Activated T-helper 1 cell treated with anti-CD3 and anti-CD28 coated beads, Interleukin-12 subunit alpha, Interleukin-12 subunit beta, Interleukin-2, Interleukin-4 antibody, amounts not matched to agents 30 ng/mL and 10 ng/mL and 1 ng/mL, durations not matched to agents 14 hours and 24 hours and 36 hours (primary cell): ENCODE measurements at regions not wholly inside any gene's neighbourhood (a gene's known extent, or its start where the extent isn't known, plus 50 kb on each side); places are given as distances from the start of the nearest gene placed in this dataset.
"Not testable (repeated sequence)": the region's sequence is repeated elsewhere in the genome, so short reads cannot be mapped to it uniquely, and the experiment has no call there.

ENCODE experiments used
- DNase-seq: peaks from one replicate; pipeline ENCODE4 v3.0.0; 2021; ENCODE audit warnings: low spot score
- H3K27ac Mint-ChIP-seq: one replicate; pipeline ENCODE4 v1.8.0; 2021; ENCODE audit warnings: mild to moderate bottlenecking, mixed read lengths
- H3K27me3 Mint-ChIP-seq: one replicate; pipeline ENCODE4 v1.8.0; 2022; ENCODE audit warnings: mild to moderate bottlenecking, moderate library complexity, mixed read lengths; ENCODE audit not compliant: insufficient read depth
- H3K36me3 Mint-ChIP-seq: one replicate; pipeline ENCODE4 v1.8.0; 2021; ENCODE audit warnings: low read depth, mixed read lengths
- H3K4me1 Mint-ChIP-seq: one replicate; pipeline ENCODE4 v1.8.0; 2021; ENCODE audit warnings: low read depth, mixed read lengths
- H3K4me3 Mint-ChIP-seq: one replicate; pipeline ENCODE4 v1.8.0; 2021; ENCODE audit warnings: mild to moderate bottlenecking, moderate library complexity, mixed read lengths
- H3K9me3 Mint-ChIP-seq: one replicate; pipeline ENCODE4 v1.8.0; 2021; ENCODE audit warnings: mixed read lengths
- intact Hi-C: fragments of 100-400 bp; cut with micrococcal nuclease; formaldehyde crosslinking; loops from one replicate; pipeline ENCODE4 v1.15.1; 2024

DNA sequence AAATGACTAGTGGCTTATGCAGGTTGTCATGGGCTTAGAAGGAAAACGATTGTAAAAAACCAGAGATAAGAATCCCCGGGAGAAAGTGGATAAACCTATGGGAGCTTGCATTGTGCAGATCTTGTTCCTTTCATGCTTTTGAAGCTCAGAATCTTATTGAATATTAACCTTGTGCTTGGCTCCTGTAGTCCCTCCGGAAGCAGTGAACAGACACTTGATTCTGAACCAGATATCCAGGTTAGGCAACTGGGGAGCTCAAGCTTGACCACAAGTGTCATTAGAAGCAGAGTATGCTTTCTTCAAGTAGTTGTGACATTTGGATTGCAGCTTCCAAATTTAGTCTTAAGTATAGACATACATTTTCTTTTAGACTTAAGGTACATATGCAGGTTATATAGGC is 212.6 kb upstream of the MOCS1 start:
- no peaks in the 10 kb centered on the region for H3K4me1 Mint-ChIP-seq
- H3K4me3 Mint-ChIP-seq = no peak overlapping the region
- no peaks in the 10 kb centered on the region for H3K27me3 Mint-ChIP-seq
- intact Hi-C loops = no loop called here
- no peaks in the 10 kb centered on the region for H3K9me3 Mint-ChIP-seq
- no peak for DNase-seq
- no peak overlapping the region for H3K27ac Mint-ChIP-seq
- H3K36me3 Mint-ChIP-seq = no peaks in the 10 kb centered on the region

DNA sequence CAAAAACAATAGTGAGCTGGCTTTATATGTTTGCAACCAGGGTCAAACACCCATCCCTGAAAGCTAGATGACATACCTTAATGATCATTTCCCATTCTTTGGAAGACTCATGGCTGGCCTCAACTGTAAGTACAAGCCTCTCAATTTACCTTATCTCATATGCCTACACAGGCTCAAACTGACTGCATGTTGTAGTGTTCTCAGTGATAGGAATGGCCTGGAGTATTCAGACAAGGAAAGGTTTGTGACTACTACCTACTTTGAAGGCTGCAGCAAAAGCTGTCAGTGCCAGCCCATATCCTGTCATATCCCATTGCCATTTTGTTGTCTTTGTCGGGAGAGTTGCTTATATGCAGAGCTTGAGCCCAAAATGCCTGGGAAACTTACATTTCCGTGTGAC is 205.2 kb upstream of the MOCS1 start:
- no peaks in the 10 kb centered on the region for H3K4me1 Mint-ChIP-seq
- H3K9me3 Mint-ChIP-seq = peaks cover 9% of the 10 kb centered on the region
- no peaks in the 10 kb centered on the region for H3K27me3 Mint-ChIP-seq
- H3K36me3 Mint-ChIP-seq = no peaks in the 10 kb centered on the region
- no peak overlapping the region for H3K27ac Mint-ChIP-seq
- DNase-seq = no peak
- H3K4me3 Mint-ChIP-seq = no peak overlapping the region
- intact Hi-C loops = no loop called here

DNA sequence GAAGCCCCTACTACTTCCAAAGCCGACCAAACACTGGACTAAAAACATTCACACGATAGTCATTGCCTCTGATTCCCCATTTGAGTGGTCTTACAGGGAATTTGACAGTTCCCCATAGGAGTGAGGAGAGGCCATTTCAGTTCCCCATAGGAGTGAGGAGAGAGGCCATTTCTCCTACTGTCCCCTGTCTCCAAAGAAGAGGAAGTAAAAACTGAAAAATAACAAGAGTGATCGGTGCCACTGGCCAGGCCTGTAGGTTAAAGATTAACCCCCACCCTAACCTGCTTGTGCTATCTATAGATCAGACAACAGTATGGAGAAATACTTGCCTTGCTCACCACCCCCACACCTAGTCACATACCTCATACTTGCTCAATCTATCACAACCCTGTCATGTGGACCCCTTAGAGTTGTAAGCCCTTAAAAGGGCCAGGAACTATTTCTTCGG is 204.0 kb upstream of the MOCS1 start:
- Mint-ChIP-seq H3K4me3 (no peak overlapping the region), H3K4me1 (no peaks in the 10 kb centered on the region), H3K27me3 (no peaks in the 10 kb centered on the region), H3K36me3 (no peaks in the 10 kb centered on the region), H3K27ac (no peak overlapping the region), H3K9me3 (peaks cover 10% of the 10 kb centered on the region)
- no peak for DNase-seq
- intact Hi-C loops = no loop called here

DNA sequence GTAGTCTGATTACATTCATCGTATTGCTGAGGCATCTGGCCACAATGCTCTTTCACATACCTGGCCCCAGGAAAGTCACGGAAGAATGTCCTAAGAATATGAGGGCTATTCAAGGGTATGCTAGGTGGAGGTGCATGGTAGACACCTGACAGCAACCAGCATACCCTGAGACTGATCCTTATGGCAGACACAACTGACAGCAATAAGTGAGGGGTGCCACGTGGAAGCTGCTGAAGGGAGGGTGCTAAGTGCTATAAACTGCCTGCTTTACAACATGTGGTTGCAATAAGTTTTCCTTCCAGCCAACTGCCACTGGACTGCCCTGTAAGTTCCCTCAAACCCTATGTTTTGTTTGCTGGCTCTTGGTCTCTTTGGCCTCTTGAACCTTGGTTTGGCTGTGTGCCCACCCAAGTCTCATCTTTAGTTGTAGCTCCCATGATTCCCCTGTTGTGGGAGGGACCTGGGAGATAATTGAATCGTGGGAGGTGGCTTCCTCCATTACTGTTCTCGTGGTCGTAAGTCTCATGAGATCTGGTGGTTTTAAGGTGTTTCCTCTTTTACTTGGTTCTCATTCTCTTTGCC is 201.3 kb upstream of the MOCS1 start:
- no peak for DNase-seq
- H3K27me3 Mint-ChIP-seq = no peaks in the 10 kb centered on the region
- H3K36me3 Mint-ChIP-seq = no peaks in the 10 kb centered on the region
- no peaks in the 10 kb centered on the region for H3K4me1 Mint-ChIP-seq
- intact Hi-C loops = no loop called here
- H3K9me3 Mint-ChIP-seq = peaks cover 10% of the 10 kb centered on the region
- H3K4me3 Mint-ChIP-seq = no peak overlapping the region
- H3K27ac Mint-ChIP-seq = no peak overlapping the region

DNA sequence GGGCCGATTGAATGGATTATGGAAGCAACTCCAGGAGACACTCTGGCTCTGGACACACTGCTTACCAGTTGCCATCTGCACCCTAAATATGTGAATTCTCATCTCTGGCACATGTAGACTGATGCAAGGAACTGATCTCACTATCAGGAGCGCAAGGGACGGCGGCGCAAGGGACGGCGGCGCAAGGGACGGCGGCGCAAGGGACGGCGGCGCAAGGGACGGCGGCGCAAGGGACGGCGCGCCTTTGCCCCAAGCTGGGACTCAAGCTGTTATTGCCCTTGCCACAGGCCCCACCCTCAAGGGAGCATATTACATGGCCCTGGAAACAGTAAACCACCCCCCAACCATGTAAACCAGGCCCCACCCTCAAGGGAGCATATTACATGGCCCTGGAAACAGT is 199.7 kb upstream of the MOCS1 start:
- DNase-seq, H3K4me1 Mint-ChIP-seq, H3K27me3 Mint-ChIP-seq, H3K4me3 Mint-ChIP-seq, intact Hi-C loops, H3K27ac Mint-ChIP-seq, H3K36me3 Mint-ChIP-seq: not testable (repeated sequence)
- peaks cover 22% of the 10 kb centered on the region for H3K9me3 Mint-ChIP-seq

DNA sequence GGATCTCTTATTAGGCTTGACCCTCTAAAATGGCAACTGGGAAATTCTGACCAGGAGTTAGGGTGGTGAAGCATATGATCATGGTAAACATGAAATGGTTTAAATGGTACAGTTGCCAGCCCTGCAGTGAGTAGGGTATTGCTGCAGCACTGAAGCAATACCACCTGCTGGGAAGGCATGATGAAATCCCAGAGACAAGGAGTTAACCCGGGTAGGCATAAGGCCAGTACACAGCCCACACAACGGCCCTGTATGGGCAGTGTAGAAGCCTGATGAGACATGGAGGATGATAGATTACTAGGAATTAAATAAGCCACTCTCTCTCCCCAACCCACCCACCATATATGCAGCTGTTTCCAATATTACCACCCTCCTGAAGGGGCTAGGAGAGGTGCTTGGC is 197.4 kb upstream of the MOCS1 start:
- Mint-ChIP-seq H3K36me3 (no peaks in the 10 kb centered on the region), H3K4me1 (no peaks in the 10 kb centered on the region), H3K4me3 (no peak overlapping the region), H3K9me3 (peaks cover 22% of the 10 kb centered on the region), H3K27me3 (no peaks in the 10 kb centered on the region), H3K27ac (no peak overlapping the region)
- intact Hi-C loops = no loop called here
- no peak for DNase-seq

DNA sequence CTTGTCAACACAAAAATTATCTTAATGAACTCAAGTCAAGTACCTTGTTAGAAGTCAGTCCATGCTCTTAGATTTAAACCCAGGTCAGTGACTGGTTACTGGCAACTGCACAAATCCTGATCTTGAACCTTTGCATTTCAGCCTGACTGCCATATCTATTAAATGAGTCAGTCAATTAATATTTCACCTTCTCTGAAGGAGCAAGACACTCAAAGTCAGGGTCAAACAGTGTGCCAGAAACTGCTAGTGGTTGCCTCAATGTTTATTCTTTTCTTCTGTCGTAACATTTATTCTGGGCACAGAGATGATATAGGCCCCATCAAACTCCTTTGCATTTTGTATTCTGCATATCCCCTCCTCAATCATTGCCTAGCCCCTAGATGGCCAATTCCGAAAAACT is 193.9 kb upstream of the MOCS1 start:
- DNase-seq = no peak
- Mint-ChIP-seq H3K4me3 (no peak overlapping the region), H3K36me3 (no peaks in the 10 kb centered on the region), H3K4me1 (no peaks in the 10 kb centered on the region), H3K9me3 (peaks cover 12% of the 10 kb centered on the region), H3K27ac (no peak overlapping the region), H3K27me3 (no peaks in the 10 kb centered on the region)
- intact Hi-C loops = no loop called here

DNA sequence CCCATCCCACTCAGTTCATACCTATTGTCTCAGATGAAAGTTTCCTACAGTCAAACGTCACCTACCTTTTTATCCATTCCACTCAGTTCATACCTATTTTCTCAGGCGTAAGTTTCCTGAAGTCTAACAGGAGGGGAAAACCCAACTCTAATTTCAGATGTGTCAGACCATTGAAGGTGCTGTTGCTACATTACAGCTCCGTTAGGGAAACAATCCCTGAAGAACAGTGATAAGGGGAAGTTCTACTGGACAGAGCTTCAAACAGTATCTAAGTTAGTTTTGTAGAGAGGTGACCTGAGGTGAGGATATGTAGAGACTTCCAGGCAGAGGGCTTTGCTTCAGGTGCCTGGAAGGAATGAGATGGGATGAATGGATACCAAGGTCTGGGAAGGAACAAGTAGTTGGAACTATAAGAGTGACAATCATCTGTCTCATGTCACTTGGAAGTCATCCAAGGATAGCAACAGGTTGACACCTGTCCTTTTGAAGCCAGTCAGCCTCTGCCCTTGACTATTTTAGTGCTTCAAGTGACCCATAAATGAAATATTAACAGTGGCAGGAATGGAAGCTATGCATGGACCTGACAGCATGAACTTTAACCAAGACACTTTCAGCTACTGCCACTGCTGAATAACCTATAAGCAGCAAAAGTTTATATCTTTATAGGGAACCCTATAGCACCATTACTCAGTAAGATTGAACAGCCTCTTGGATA is 191.6 kb upstream of the MOCS1 start:
- no peak overlapping the region for H3K27ac Mint-ChIP-seq
- no peak overlapping the region for H3K4me3 Mint-ChIP-seq
- no peak for DNase-seq
- H3K4me1 Mint-ChIP-seq = no peaks in the 10 kb centered on the region
- no peaks in the 10 kb centered on the region for H3K27me3 Mint-ChIP-seq
- H3K36me3 Mint-ChIP-seq = no peaks in the 10 kb centered on the region
- intact Hi-C loops = no loop called here
- peaks cover 12% of the 10 kb centered on the region for H3K9me3 Mint-ChIP-seq

DNA sequence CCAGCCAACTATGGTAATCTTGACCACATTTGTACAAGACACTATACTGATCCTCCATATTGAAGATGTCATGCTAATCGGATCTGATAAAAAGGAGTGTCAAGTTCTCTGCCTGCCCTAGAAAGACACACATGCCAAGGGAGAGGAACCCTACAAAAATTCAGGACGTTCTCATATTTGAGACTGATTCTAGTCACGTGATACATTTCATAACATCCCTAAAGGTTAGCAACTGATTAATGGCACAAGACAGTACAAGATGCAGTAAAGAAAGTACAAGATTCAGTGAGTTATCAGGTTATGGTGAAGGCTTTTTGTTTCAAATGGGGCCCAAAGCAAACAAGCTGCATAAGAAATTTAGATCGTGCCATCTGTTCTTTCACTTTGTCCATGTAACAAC is 190.7 kb upstream of the MOCS1 start:
- Mint-ChIP-seq H3K9me3 (peaks cover 6% of the 10 kb centered on the region), H3K36me3 (no peaks in the 10 kb centered on the region), H3K27ac (no peak overlapping the region), H3K27me3 (no peaks in the 10 kb centered on the region), H3K4me1 (no peaks in the 10 kb centered on the region), H3K4me3 (no peak overlapping the region)
- DNase-seq = no peak
- intact Hi-C loops = no loop called here

DNA sequence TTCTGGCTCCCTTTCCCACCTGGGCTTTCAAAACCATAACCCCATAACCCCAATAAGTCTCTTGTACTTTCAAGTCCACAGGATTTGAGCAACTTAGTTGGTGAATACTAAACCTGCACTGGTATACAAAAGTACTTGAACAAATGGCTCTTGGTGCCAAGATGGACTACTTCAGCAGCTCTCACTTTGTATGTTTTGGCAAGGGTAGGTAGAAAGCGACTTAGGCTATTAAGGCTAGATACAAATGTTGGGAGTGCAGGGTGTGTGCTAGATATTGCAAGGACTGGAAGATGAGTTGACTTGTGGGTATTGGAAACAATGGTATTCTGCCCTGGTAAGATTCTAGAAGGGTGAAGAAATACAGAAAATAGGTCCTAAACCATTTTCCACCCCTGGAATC is 182.6 kb upstream of the MOCS1 start:
- no peaks in the 10 kb centered on the region for H3K27me3 Mint-ChIP-seq
- DNase-seq = no peak
- no peak overlapping the region for H3K4me3 Mint-ChIP-seq
- no peaks in the 10 kb centered on the region for H3K36me3 Mint-ChIP-seq
- no peak overlapping the region for H3K27ac Mint-ChIP-seq
- intact Hi-C loops = no loop called here
- H3K4me1 Mint-ChIP-seq = no peaks in the 10 kb centered on the region
- H3K9me3 Mint-ChIP-seq = no peaks in the 10 kb centered on the region

DNA sequence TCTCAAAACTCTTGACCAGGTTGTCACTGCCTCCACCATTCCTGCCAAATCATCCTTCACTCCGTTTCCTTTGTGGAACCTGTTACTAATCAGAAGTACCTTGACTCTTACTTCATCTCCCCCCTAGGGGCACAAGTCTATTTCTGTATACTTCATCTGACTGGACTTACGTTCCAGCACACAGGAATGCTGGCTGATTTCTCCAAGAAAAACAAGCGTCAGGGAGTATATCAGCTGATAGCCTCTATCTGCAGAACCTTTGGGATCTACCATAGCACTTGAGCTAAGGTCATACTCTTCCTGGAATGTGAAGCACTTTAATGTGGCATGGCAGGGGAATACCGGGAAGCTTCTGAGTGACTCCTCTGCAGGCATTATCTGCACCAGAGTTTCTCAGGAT is 178.1 kb upstream of the MOCS1 start:
- no peaks in the 10 kb centered on the region for H3K36me3 Mint-ChIP-seq
- intact Hi-C loops = no loop called here
- DNase-seq = no peak
- H3K4me3 Mint-ChIP-seq = no peak overlapping the region
- no peaks in the 10 kb centered on the region for H3K9me3 Mint-ChIP-seq
- no peaks in the 10 kb centered on the region for H3K4me1 Mint-ChIP-seq
- H3K27ac Mint-ChIP-seq = no peak overlapping the region
- no peaks in the 10 kb centered on the region for H3K27me3 Mint-ChIP-seq

DNA sequence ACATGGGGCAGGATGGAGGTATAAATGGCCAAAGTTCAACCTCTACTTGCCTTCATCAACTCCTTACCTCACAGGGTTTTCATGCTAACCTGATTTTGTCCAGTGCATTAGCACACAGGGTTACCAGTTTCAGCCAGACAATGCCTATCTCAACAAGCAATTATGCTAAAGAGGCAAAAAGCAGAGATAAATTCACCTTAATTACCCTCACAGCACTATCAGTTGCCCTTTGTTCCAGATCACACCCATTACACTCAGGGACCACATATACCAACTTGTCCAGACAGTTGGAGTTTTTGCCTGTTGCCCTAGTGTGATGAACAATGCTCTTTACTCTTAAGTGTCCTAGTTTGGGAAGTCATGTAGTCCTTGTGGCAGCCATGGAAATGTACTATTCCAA is 174.5 kb upstream of the MOCS1 start:
- Mint-ChIP-seq H3K27ac (no peak overlapping the region), H3K27me3 (no peaks in the 10 kb centered on the region), H3K36me3 (no peaks in the 10 kb centered on the region), H3K4me3 (no peak overlapping the region), H3K9me3 (peaks cover 5% of the 10 kb centered on the region), H3K4me1 (no peaks in the 10 kb centered on the region)
- intact Hi-C loops = no loop called here
- DNase-seq = no peak

DNA sequence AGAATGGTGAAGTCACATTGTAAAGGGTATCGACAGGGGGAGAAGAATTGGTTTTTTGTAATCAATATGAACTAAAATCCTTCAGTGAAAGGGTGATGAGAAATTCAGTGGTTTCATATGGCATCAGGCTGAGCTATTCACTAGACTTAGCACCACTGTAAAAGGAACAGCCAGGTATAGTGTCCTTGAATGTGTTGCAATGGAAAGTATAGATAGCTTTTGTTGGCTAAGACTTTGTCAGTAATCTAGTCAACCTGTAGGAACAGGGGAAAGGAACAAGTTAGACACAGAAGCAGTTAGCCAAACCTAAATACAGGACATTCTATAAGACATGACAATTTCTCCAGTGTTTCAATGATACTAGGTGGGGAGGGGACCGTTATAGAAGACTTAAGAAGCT is 172.6 kb upstream of the MOCS1 start:
- H3K4me1 Mint-ChIP-seq = no peaks in the 10 kb centered on the region
- intact Hi-C loops = no loop called here
- no peak overlapping the region for H3K4me3 Mint-ChIP-seq
- no peak for DNase-seq
- H3K9me3 Mint-ChIP-seq = peaks cover 5% of the 10 kb centered on the region
- H3K36me3 Mint-ChIP-seq = no peaks in the 10 kb centered on the region
- H3K27me3 Mint-ChIP-seq = no peaks in the 10 kb centered on the region
- H3K27ac Mint-ChIP-seq = no peak overlapping the region

DNA sequence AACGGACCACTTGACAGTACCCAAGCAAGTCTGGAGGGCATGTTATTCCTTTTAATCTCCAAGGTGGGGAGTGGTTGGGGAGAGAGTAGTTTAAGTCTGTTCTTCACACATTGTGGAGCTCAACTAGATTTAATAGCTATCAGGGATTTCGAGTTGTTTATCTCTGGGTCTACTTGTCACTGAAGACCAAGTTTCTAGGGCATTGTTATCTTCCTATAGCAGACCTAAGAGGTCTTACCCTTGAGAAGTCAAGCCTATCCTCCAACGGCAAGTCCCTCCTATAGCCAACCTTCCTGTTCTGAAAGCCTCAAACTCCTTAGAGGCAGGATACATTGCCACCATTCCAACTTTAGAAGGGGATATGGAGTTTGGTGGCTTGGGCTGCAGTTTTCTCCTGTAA is 164.5 kb upstream of the MOCS1 start:
- intact Hi-C loops = no loop called here
- no peak for DNase-seq
- no peaks in the 10 kb centered on the region for H3K4me1 Mint-ChIP-seq
- H3K9me3 Mint-ChIP-seq = no peaks in the 10 kb centered on the region
- H3K4me3 Mint-ChIP-seq = no peak overlapping the region
- H3K27me3 Mint-ChIP-seq = peaks cover 1% of the 10 kb centered on the region
- H3K36me3 Mint-ChIP-seq = no peaks in the 10 kb centered on the region
- no peak overlapping the region for H3K27ac Mint-ChIP-seq
